HS-27A (cell line): ENCODE measurements at regions not wholly inside any gene's neighbourhood (a gene's known extent, or its start where the extent isn't known, plus 50 kb on each side); places are given as distances from the start of the nearest gene placed in this dataset.
"Not testable (repeated sequence)": the region's sequence is repeated elsewhere in the genome, so short reads cannot be mapped to it uniquely, and the experiment has no call there.

ENCODE experiments used
- DNase-seq: peaks from one replicate; pipeline ENCODE4 v3.0.0-alpha.2; 2012; ENCODE audit warnings: low read depth, missing footprints

GRCh38 chr2:239727182-239727775, 297.9 kb downstream of the NDUFA10 start:
- no peak for DNase-seq

GRCh38 chr2:239726631-239727181, 298.4 kb downstream of the NDUFA10 start:
- DNase-seq = no peak

GRCh38 chr2:239726091-239726591, 299.0 kb downstream of the NDUFA10 start:
- DNase-seq = no peak

- DNase-seq = no peak
Observed at GRCh38 chr2:239725551-239725890, 299.6 kb downstream of the NDUFA10 start.

- DNase-seq = no peak
Observed at GRCh38 chr2:239724851-239725550, 300.1 kb downstream of the NDUFA10 start.

GRCh38 chr2:239724194-239724849, 300.8 kb downstream of the NDUFA10 start:
- no peak for DNase-seq

- DNase-seq = no peak
Observed at GRCh38 chr2:239723486-239724193, 301.5 kb downstream of the NDUFA10 start.

GRCh38 chr2:239722760-239723470, 302.2 kb downstream of the NDUFA10 start:
- no peak for DNase-seq

- no peak for DNase-seq
Observed at GRCh38 chr2:239721991-239722759, 303.0 kb downstream of the NDUFA10 start.

GRCh38 chr2:239721531-239721930, 303.6 kb downstream of the NDUFA10 start:
- no peak for DNase-seq

- no peak for DNase-seq
Observed at GRCh38 chr2:239720361-239721360, 304.5 kb downstream of the NDUFA10 start.

GRCh38 chr2:239719791-239720360, 305.3 kb downstream of the NDUFA10 start:
- DNase-seq = no peak

- not testable (repeated sequence) for DNase-seq
Observed at GRCh38 chr2:239718991-239719390, 306.2 kb downstream of the NDUFA10 start.

GRCh38 chr2:239717706-239718105, 307.4 kb downstream of the NDUFA10 start:
- no peak for DNase-seq

GRCh38 chr2:239717319-239717675, 307.8 kb downstream of the NDUFA10 start:
- no peak for DNase-seq

- no peak for DNase-seq
Observed at GRCh38 chr2:239716536-239717318, 308.4 kb downstream of the NDUFA10 start.

GRCh38 chr2:239716009-239716408, 309.1 kb downstream of the NDUFA10 start:
- DNase-seq = no peak

GRCh38 chr2:239715606-239716005, 309.5 kb downstream of the NDUFA10 start:
- DNase-seq = no peak
